BJ (cell line): ENCODE measurements at regions not wholly inside any gene's neighbourhood (a gene's known extent, or its start where the extent isn't known, plus 50 kb on each side); places are given as distances from the start of the nearest gene placed in this dataset.

Experiments used
- CTCF ChIA-PET: fragments of 350-600 bp; formaldehyde crosslinking; extraction: SDS; loops from one replicate; lab custom pipeline; 2021; ENCODE audit warnings: antibody characterized with exemption, inconsistent platforms; lab: Yijun Ruan, JAX
- POLR2A ChIA-PET: fragments of 300-600 bp; sonication (Branson Sonifier 250); formaldehyde crosslinking; extraction: SDS; loops from one replicate; lab custom pipeline; 2021; ENCODE audit warnings: antibody characterized with exemption; lab: Charles Lee
- DNase-seq: peaks from one replicate; pipeline ENCODE4 v3.0.0-alpha.2; 2011; ENCODE audit warnings: low read depth
- H3K27me3 ChIP-seq: 2 replicates; pipeline ENCODE4 v1.6.0; 2011; ENCODE audit warnings: low read length; ENCODE audit not compliant: control insufficient read depth, insufficient read depth
- H3K36me3 ChIP-seq: 2 replicates; pipeline ENCODE4 v1.5.1; 2011; ENCODE audit warnings: low read length; ENCODE audit not compliant: control insufficient read depth, insufficient read depth
- H3K4me3 ChIP-seq: 2 replicates; pipeline ENCODE4 v1.5.1; 2011; ENCODE audit warnings: low read depth, mild to moderate bottlenecking, control low read depth, low read length
- TF ChIP-seq, protein P1 (sequence below): IDR thresholded peaks from 2 replicates; pipeline ENCODE4 v1.5.1; 2011; ENCODE audit warnings: low read depth, mild to moderate bottlenecking, control low read depth, inconsistent platforms, low read length, moderate library complexity; ENCODE audit not compliant: insufficient read depth

- POLR2A ChIA-PET, result no interaction called here
- CTCF ChIA-PET, result no interaction called here
Measured at GRCh38 chrX:129249563-129249962, 273.7 kb downstream of the SMARCA1 start.

DNA sequence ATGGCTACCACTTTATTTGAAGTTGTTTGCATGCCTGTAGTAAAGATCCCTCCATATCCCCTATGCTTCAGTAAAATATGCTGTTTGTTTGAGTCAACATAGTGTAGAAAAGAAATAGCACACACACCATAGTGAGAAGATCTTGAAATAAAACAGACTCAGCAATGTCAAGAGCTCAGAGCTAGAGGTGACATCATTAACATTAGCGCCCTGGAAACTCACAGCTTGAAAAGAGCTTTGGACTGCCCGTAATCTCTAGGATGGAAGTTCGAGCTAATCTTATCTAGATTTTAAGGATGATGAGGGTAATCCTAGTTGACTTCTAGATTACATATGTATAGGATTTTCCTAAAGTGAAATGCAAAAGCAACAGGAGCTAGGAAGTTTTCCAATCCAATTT, 275.6 kb downstream of the SMARCA1 start:
- TF ChIP-seq, protein P1, sequence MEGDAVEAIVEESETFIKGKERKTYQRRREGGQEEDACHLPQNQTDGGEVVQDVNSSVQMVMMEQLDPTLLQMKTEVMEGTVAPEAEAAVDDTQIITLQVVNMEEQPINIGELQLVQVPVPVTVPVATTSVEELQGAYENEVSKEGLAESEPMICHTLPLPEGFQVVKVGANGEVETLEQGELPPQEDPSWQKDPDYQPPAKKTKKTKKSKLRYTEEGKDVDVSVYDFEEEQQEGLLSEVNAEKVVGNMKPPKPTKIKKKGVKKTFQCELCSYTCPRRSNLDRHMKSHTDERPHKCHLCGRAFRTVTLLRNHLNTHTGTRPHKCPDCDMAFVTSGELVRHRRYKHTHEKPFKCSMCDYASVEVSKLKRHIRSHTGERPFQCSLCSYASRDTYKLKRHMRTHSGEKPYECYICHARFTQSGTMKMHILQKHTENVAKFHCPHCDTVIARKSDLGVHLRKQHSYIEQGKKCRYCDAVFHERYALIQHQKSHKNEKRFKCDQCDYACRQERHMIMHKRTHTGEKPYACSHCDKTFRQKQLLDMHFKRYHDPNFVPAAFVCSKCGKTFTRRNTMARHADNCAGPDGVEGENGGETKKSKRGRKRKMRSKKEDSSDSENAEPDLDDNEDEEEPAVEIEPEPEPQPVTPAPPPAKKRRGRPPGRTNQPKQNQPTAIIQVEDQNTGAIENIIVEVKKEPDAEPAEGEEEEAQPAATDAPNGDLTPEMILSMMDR, result no peak
- Histone ChIP-seq H3K27me3 (no peaks in the 10 kb centered on the region), H3K36me3 (no peaks in the 10 kb centered on the region), H3K4me3 (no peak overlapping the region)
- CTCF ChIA-PET, result no interaction called here
- POLR2A ChIA-PET, result no interaction called here
- no peak for DNase-seq

More at GRCh38 chrX:129249563-129249962, 273.7 kb downstream of the SMARCA1 start:
- TF ChIP-seq, protein P1, result no peak
- no peak for DNase-seq
- H3K27me3 ChIP-seq, result no peaks in the 10 kb centered on the region
- H3K36me3 ChIP-seq, result no peaks in the 10 kb centered on the region
- H3K4me3 ChIP-seq, result no peak overlapping the region

DNA sequence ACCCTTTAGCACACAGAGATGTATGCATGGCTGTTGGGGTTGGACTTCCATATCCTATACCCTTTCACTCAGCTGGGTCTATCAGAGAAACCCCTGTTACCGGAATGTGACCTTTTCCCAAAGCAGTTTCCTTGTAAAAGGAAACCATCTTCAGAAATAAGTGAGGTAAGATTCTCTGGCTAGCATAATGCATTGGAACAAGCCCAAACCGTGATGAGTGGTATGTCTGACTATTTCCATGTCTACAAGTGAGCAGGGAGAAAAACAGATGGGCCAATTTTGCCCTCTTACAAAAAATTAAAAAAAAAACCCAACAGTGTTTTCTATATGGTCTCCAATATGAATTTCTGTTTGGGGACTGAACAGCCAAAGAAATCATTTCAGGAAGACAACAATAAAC, 283.9 kb downstream of the SMARCA1 start:
- DNase-seq, result no peak
- POLR2A ChIA-PET, result no interaction called here
- H3K36me3 ChIP-seq, result no peaks in the 10 kb centered on the region
- no peaks in the 10 kb centered on the region for H3K27me3 ChIP-seq
- TF ChIP-seq, protein P1, result no peak
- no peak overlapping the region for H3K4me3 ChIP-seq
- CTCF ChIA-PET, result no interaction called here

- TF ChIP-seq, protein P1, result no peak
- no peak for DNase-seq
- no peak overlapping the region for H3K4me3 ChIP-seq
- H3K27me3 ChIP-seq, result no peaks in the 10 kb centered on the region
- CTCF ChIA-PET, result no interaction called here
- POLR2A ChIA-PET, result no interaction called here
- no peaks in the 10 kb centered on the region for H3K36me3 ChIP-seq
Measured at GRCh38 chrX:129238011-129238410, 285.3 kb downstream of the SMARCA1 start.

GRCh38 chrX:129235903-129236302, 287.4 kb downstream of the SMARCA1 start:
- Histone ChIP-seq H3K4me3 (no peak overlapping the region), H3K27me3 (no peaks in the 10 kb centered on the region), H3K36me3 (no peaks in the 10 kb centered on the region)
- no peak for DNase-seq
- POLR2A ChIA-PET, result no interaction called here
- CTCF ChIA-PET, result no interaction called here
- TF ChIP-seq, protein P1, result no peak
